MM.1S (cell line): ENCODE measurements at regions not wholly inside any gene's neighbourhood (a gene's known extent, or its start where the extent isn't known, plus 50 kb on each side); places are given as distances from the start of the nearest gene placed in this dataset.

ENCODE experiments used
- DNase-seq: peaks from one replicate; pipeline ENCODE4 v3.0.0-alpha.2; 2015
- H2AFZ ChIP-seq: fragments of 300-600 bp; sonication (generic); 2 replicates; pipeline ENCODE4 v1.6.0; 2016; ENCODE audit warnings: antibody characterized with exemption, low read length
- H3F3A ChIP-seq: fragments of 300-600 bp; sonication (generic); 2 replicates; pipeline ENCODE4 v1.6.1; 2016; ENCODE audit warnings: mild to moderate bottlenecking, antibody characterized with exemption, low read length, moderate library complexity, mixed read lengths; ENCODE audit not compliant: insufficient read depth
- H3K27ac ChIP-seq: fragments of 300-600 bp; sonication (generic); 2 replicates; pipeline ENCODE4 v1.5.1; 2016; ENCODE audit warnings: mild to moderate bottlenecking, low read length
- H3K27me3 ChIP-seq: fragments of 300-600 bp; sonication (generic); replicated peaks from 2 replicates; pipeline ENCODE4 v1.6.0; 2016; ENCODE audit warnings: low read length; ENCODE audit not compliant: insufficient read depth
- H3K36me3 ChIP-seq: fragments of 300-600 bp; sonication (generic); replicated peaks from 2 replicates; pipeline ENCODE4 v1.6.1; 2016; ENCODE audit warnings: mild to moderate bottlenecking, low read length, mixed read lengths; ENCODE audit not compliant: insufficient read depth
- H3K4me1 ChIP-seq: fragments of 300-600 bp; sonication (generic); 2 replicates; pipeline ENCODE4 v1.6.1; 2016; ENCODE audit warnings: low read length, mixed read lengths
- H3K4me2 ChIP-seq: fragments of 300-600 bp; sonication (generic); 2 replicates; pipeline ENCODE4 v1.6.0; 2016; ENCODE audit warnings: low read depth, low read length
- H3K4me3 ChIP-seq: fragments of 300-600 bp; sonication (generic); 2 replicates; pipeline ENCODE4 v1.5.1; 2016; ENCODE audit warnings: low read length, mixed read lengths
- H3K79me2 ChIP-seq: fragments of 300-600 bp; sonication (generic); 2 replicates; pipeline ENCODE4 v1.6.1; 2016; ENCODE audit warnings: mixed run types, low read length, mixed read lengths
- H3K9ac ChIP-seq: fragments of 300-600 bp; sonication (generic); 2 replicates; pipeline ENCODE4 v1.6.1; 2016; ENCODE audit warnings: low read length, mixed read lengths
- H3K9me2 ChIP-seq: fragments of 300-600 bp; sonication (generic); replicated peaks from 2 replicates; pipeline ENCODE4 v1.6.1; 2016; ENCODE audit warnings: mild to moderate bottlenecking, low read length, mixed read lengths; ENCODE audit not compliant: insufficient read depth
- H3K9me3 ChIP-seq: fragments of 300-600 bp; sonication (generic); replicated peaks from 2 replicates; pipeline ENCODE4 v1.6.1; 2016; ENCODE audit warnings: mild to moderate bottlenecking, low read length, mixed read lengths; ENCODE audit not compliant: insufficient read depth
- H4K20me1 ChIP-seq: fragments of 300-600 bp; sonication (generic); 2 replicates; pipeline ENCODE4 v1.6.1; 2016; ENCODE audit warnings: mild to moderate bottlenecking, low read length, moderate library complexity, mixed read lengths; ENCODE audit not compliant: insufficient read depth
- EZH2 ChIP-seq: fragments of 300-600 bp; sonication (generic); optimal IDR thresholded peaks from 2 replicates; pipeline ENCODE3; 2017; ENCODE audit warnings: low read depth, mild to moderate bottlenecking, antibody characterized with exemption, low read length, mixed read lengths
- EZH2phosphoT487 ChIP-seq: fragments of 300-600 bp; sonication (generic); IDR thresholded peaks from 2 replicates; pipeline ENCODE4 v1.6.1; 2018; ENCODE audit warnings: antibody characterized with exemption, low read length
- TF ChIP-seq, protein P1 (sequence below): fragments of 300-600 bp; sonication (generic); IDR thresholded peaks from 2 replicates; pipeline ENCODE4 v1.5.1; 2016; ENCODE audit warnings: antibody characterized with exemption, low read length, mixed read lengths

DNA sequence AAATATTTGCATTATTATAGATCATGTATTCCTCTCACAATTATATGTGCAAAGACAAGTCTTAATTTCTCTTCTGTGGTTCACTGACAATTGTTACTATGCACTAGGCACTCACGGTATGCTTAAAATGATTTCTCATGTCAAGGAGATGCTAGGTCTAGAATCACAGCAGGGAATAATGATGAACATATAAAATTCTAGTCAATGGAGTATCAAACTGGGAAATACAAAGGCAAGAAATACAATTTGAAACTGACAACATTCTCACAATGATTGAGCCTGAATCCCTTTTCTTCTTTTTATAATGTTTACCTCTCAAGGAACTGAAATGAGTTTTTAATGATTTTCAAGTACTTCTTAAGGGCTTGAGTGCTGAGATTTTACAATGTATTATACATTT, 302.3 kb upstream of the GRAMD2B start:
- Histone ChIP-seq H3K36me3 (no peaks in the 10 kb centered on the region), H3K4me1 (no peaks in the 10 kb centered on the region), H3K9ac (no peak overlapping the region), H3K9me2 (no peaks in the 10 kb centered on the region), H3F3A (no peaks in the 10 kb centered on the region), H3K4me2 (no peak overlapping the region), H3K4me3 (no peak overlapping the region), H3K9me3 (no peaks in the 10 kb centered on the region), H3K27ac (no peak overlapping the region), H3K27me3 (no peaks in the 10 kb centered on the region), H3K79me2 (no peaks in the 10 kb centered on the region), H4K20me1 (no peaks in the 10 kb centered on the region), H2AFZ (no peak overlapping the region)
- TF ChIP-seq EZH2 = no peak
- TF ChIP-seq, protein P1, sequence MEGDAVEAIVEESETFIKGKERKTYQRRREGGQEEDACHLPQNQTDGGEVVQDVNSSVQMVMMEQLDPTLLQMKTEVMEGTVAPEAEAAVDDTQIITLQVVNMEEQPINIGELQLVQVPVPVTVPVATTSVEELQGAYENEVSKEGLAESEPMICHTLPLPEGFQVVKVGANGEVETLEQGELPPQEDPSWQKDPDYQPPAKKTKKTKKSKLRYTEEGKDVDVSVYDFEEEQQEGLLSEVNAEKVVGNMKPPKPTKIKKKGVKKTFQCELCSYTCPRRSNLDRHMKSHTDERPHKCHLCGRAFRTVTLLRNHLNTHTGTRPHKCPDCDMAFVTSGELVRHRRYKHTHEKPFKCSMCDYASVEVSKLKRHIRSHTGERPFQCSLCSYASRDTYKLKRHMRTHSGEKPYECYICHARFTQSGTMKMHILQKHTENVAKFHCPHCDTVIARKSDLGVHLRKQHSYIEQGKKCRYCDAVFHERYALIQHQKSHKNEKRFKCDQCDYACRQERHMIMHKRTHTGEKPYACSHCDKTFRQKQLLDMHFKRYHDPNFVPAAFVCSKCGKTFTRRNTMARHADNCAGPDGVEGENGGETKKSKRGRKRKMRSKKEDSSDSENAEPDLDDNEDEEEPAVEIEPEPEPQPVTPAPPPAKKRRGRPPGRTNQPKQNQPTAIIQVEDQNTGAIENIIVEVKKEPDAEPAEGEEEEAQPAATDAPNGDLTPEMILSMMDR = no peak
- no peak for TF ChIP-seq EZH2phosphoT487
- DNase-seq = no peak

DNA sequence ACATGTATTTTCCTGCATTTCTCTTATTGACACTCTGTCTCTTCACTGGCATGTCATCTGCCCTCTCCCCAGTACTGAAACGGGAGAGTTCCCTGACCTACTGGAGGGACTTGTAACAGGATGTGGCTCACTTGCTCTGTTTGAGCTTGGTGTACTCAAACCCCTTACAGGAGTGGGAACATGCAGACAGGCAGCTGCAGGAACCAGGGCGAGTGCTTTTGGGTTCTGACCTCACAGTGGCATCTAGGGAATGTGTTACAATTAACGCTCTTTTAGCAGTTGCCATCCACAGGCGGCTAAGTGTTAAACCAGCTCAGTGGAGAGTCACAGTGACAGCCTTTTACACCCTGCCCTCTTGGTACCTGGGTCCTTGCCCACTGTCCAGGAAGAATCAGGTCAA, 300.3 kb upstream of the GRAMD2B start:
- Histone ChIP-seq H3K9me3 (no peaks in the 10 kb centered on the region), H3K79me2 (no peaks in the 10 kb centered on the region), H3F3A (no peaks in the 10 kb centered on the region), H3K9me2 (no peaks in the 10 kb centered on the region), H3K27ac (no peak overlapping the region), H2AFZ (no peak overlapping the region), H3K9ac (no peak overlapping the region), H4K20me1 (no peaks in the 10 kb centered on the region), H3K27me3 (no peaks in the 10 kb centered on the region), H3K4me2 (no peak overlapping the region), H3K4me1 (no peaks in the 10 kb centered on the region), H3K36me3 (no peaks in the 10 kb centered on the region), H3K4me3 (no peak overlapping the region)
- no peak for DNase-seq
- TF ChIP-seq EZH2phosphoT487 = no peak
- TF ChIP-seq, protein P1 = no peak

DNA sequence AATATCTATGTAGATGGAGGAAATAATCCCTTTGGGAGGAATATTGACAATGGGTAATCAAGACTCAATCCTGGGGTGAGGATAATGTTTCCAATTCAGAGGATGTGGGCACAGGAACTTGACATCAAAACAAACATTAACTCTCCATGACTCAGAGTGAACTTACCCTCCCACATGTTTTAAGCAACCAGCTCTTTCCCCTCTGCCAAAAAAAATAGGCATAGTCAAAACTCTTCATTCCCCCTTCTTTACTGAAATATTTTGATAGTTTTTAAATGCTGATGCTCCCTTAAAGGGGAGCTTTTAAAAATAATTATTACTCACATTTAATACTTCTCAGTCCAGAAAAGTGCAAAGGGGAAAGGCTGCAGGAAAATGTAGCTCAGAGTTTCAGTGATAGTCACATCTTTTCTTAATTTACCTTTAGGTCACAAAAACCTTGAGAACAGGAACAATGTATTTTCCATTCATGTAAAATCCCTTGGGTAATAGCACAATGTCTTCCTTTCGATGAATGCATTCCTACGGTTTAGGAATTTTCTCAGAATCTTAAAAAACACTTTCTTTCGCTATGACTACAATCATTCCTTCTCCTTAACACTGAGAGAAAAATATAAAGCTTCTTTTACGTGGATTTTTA, 298.4 kb upstream of the GRAMD2B start:
- Histone ChIP-seq H2AFZ (no peak overlapping the region), H3K4me1 (no peaks in the 10 kb centered on the region), H3K27ac (no peak overlapping the region), H3K79me2 (no peaks in the 10 kb centered on the region), H3K9me2 (no peaks in the 10 kb centered on the region), H3K4me2 (no peak overlapping the region), H3K27me3 (no peaks in the 10 kb centered on the region), H3K4me3 (no peak overlapping the region), H3F3A (no peaks in the 10 kb centered on the region), H4K20me1 (no peaks in the 10 kb centered on the region), H3K9ac (no peak overlapping the region), H3K36me3 (no peaks in the 10 kb centered on the region), H3K9me3 (no peaks in the 10 kb centered on the region)
- DNase-seq = no peak
- TF ChIP-seq EZH2 (no peak), EZH2phosphoT487 (no peak)
- TF ChIP-seq, protein P1 = no peak
